HepG2 (cell line): ENCODE measurements at regions not wholly inside any gene's neighbourhood (a gene's known extent, or its start where the extent isn't known, plus 50 kb on each side); places are given as distances from the start of the nearest gene placed in this dataset.

Experiments used
- ATF1 ChIP-seq: IDR thresholded peaks from 2 replicates; pipeline ENCODE4 v1.6.1; 2016; ENCODE audit warnings: mild to moderate bottlenecking, control low read depth
- BHLHE40 ChIP-seq: IDR thresholded peaks from 2 replicates; pipeline ENCODE4 v1.6.1; 2011; ENCODE audit warnings: low read length, improper control_type of control experiment
- CTCF ChIP-seq: sonication (generic); formaldehyde crosslinking; IDR thresholded peaks from 2 replicates; pipeline ENCODE4 v1.5.0; 2020; ENCODE audit warnings: mild to moderate bottlenecking, missing genetic modification reagents, moderate library complexity
- KDM1A ChIP-seq: IDR thresholded peaks from 2 replicates; pipeline ENCODE4 v1.6.1; 2016; ENCODE audit warnings: missing compliant biosample characterization
- MED8 ChIP-seq: sonication (generic); formaldehyde crosslinking; IDR thresholded peaks from 2 replicates; pipeline ENCODE4 v1.8.1; 2023; ENCODE audit warnings: mild to moderate bottlenecking, missing genetic modification reagents; ENCODE audit not compliant: insufficient replicate concordance
- REST ChIP-seq, 2 experiments: IDR thresholded peaks; 2 replicates each; pipeline ENCODE4 v1.6.1; 2011 to 2012; ENCODE audit warnings: low read length in 2 of 2, borderline replicate concordance in 1 of 2, low read depth in 1 of 2, mild to moderate bottlenecking in 1 of 2, moderate library complexity in 1 of 2
- ZBTB21 ChIP-seq: sonication (generic); formaldehyde crosslinking; IDR thresholded peaks from 2 replicates; pipeline ENCODE4 v1.4.0; 2020; ENCODE audit warnings: missing genetic modification reagents
- ZFP37 ChIP-seq: sonication (generic); formaldehyde crosslinking; IDR thresholded peaks from 2 replicates; pipeline ENCODE4 v1.4.0; 2020; ENCODE audit warnings: missing genetic modification reagents, borderline replicate concordance
- ZNF260 ChIP-seq: sonication (generic); formaldehyde crosslinking; IDR thresholded peaks from 2 replicates; pipeline ENCODE4 v1.4.0; 2020; ENCODE audit warnings: missing genetic modification reagents, low read depth, mild to moderate bottlenecking, borderline replicate concordance

- TF ChIP-seq CTCF (no peak), MED8 (CRISPR knock-in tag) (no peak), REST (IDR thresholded peaks at IDR 0.05; ENCODE audit: borderline replicate concordance in 1 of 2, low read depth in 1 of 2, low read length in 2 of 2) (no peak), ATF1 (CRISPR knock-in tag) (no peak), ZFP37 (CRISPR knock-in tag) (no peak), ZNF260 (CRISPR knock-in tag) (no peak), BHLHE40 (no peak), ZBTB21 (no peak), KDM1A (CRISPR knock-in tag) (no peak)
These were observed 158.3 kb downstream of the EFHB start for GRCh38 chr3:19775765-19776164.
